Transverse colon (tissue), 3 donors: ENCODE measurements at regions not wholly inside any gene's neighbourhood (a gene's known extent, or its start where the extent isn't known, plus 50 kb on each side); places are given as distances from the start of the nearest gene placed in this dataset.
"Not testable (repeated sequence)": the region's sequence is repeated elsewhere in the genome, so short reads cannot be mapped to it uniquely, and the experiment has no call there.

Experiments used
- CTCF ChIP-seq, 5 experiments: fragments of 200-600 bp in 3 of 5; fragments of 450-650 bp in 2 of 5; sonication (generic) in 3 of 5; IDR thresholded peaks; 1 replicate in 2 of 5; 2 replicates in 3 of 5; pipeline ENCODE4 v1.5.1; 2016 to 2017; ENCODE audit warnings: antibody characterized with exemption in 5 of 5, inconsistent platforms in 3 of 5, mild to moderate bottlenecking in 2 of 5, moderate library complexity in 1 of 5
- EP300 ChIP-seq: sonication (generic); formaldehyde crosslinking; IDR thresholded peaks from one replicate; pipeline ENCODE4 v1.6.1; 2017; ENCODE audit warnings: antibody characterized with exemption, low read depth
- POLR2A ChIP-seq: fragments of 450-650 bp; IDR thresholded peaks from one replicate; pipeline ENCODE4 v1.6.1; 2016; ENCODE audit warnings: antibody characterized with exemption, mild to moderate bottlenecking, moderate library complexity

GRCh38 chr3:178141305-178141684 is 394.9 kb upstream of the KCNMB2 start:
- TF ChIP-seq POLR2A; CTCF (IDR thresholded peaks at IDR 0.05); EP300: not testable (repeated sequence)
